ENCODE measurements at regions not wholly inside any gene's neighbourhood (a gene's known extent, or its start where the extent isn't known, plus 50 kb on each side); places are given as distances from the start of the nearest gene placed in this dataset.
A peak's percentile ranks its signal among the peaks of the same experiment; 100 is the strongest.

- DNase-seq = no peak
Measured at GRCh38 chr5:167155387-167156005, 1135.9 kb upstream of the WWC1 start.

DNA sequence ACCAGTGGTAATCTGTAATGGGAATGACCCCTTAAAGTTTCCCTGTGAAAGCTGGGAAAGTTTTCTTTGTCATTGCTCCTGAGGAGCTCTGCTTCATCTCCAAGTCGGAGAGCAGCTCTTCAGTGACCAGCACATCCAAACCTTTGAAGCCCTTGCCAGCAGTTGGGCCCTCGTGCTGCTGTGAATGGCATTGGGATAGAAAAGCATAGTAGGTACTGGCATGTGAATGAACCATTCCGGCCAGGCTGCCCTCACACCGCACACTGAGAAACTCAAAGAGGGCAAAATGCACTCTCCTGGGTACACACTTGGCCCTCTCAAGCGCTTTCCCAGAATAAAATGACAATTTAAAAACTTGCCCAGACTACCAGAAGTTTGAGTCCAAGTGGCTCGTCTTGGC is 1135.0 kb upstream of the WWC1 start:
- DNase-seq = no peak

GRCh38 chr5:167158588-167158987 is 1132.9 kb upstream of the WWC1 start:
- no peak for DNase-seq

GRCh38 chr5:167160388-167160787 is 1131.1 kb upstream of the WWC1 start:
- DNase-seq = no peak

GRCh38 chr5:167166696-167167095 is 1124.7 kb upstream of the WWC1 start:
- DNase-seq = peak; percentile 7

GRCh38 chr5:167167191-167167795 is 1124.2 kb upstream of the WWC1 start:
- peak; percentile 62 for DNase-seq

- DNase-seq = no peak
Measured at GRCh38 chr5:167168971-167169370, 1122.5 kb upstream of the WWC1 start.

- no peak for DNase-seq
Measured at GRCh38 chr5:167171056-167171455, 1120.4 kb upstream of the WWC1 start.

- no peak for DNase-seq
Measured at GRCh38 chr5:167177736-167178135, 1113.7 kb upstream of the WWC1 start.

GRCh38 chr5:167180906-167181305 is 1110.5 kb upstream of the WWC1 start:
- no peak for DNase-seq

GRCh38 chr5:167205881-167206280 is 1085.6 kb upstream of the WWC1 start:
- DNase-seq = no peak

DNA sequence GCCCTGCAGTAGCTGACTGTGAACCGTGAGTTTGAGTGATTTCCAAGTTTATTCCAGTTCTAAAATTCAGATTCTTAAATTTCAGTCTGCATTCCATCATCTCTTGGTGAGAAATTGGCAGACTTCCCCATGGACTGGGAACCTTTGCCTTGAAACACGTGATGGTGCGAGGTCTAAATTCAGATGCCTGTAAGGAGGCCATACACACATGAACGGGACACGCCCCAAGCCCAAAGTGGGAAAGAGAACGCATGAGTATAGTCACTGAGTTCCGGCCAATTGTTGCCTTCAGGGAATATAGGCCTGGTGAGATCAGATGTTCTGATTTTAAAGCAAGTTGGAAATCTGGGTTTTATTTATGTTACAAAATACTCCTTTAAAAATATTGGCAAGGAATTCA is 1084.4 kb upstream of the WWC1 start:
- DNase-seq = peak; percentile 95

DNA sequence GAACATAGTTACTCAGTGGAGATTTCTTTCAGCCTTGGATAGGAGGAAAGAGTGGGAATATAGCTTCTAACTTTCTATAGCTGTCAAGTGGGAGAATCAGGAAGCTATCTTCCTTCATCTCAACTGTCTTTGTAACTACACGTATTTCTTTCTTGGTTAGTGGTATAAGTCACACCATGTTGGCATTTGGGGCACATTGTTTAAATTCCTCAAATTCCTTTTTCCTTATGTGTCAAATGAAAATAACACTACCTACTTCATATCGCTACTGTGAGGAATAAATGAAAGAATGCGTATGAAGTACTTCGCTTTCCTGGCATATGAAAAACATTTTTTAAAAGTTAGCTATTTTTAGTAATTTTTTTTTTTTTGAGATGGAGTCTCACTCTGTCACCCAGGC is 1082.5 kb upstream of the WWC1 start:
- peak; percentile 64 for DNase-seq

- no peak for DNase-seq
Measured at GRCh38 chr5:167217097-167217743, 1074.2 kb upstream of the WWC1 start.

- DNase-seq = no peak
Measured at GRCh38 chr5:167219298-167219697, 1072.1 kb upstream of the WWC1 start.

- DNase-seq = no peak
Measured at GRCh38 chr5:167226386-167226785, 1065.1 kb upstream of the WWC1 start.

DNA sequence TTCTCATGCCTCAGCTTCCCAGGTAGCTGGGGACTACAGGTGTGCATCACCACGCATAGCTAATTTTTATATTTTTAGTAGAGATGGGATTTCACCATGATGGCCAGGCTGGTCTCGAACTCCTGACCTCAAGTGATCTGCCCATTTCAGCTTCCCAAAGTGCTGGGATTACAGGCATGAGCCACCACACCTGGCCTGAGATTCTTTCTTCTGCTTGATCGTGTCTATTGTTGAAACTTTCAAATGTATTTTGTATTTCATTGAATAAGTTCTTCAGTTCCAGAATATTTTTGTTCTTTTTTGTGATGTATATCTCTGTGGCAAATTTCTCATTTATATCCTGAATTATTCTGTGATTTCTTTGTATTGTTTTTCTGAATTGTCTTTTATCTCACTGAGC is 1063.3 kb upstream of the WWC1 start:
- DNase-seq = no peak

DNA sequence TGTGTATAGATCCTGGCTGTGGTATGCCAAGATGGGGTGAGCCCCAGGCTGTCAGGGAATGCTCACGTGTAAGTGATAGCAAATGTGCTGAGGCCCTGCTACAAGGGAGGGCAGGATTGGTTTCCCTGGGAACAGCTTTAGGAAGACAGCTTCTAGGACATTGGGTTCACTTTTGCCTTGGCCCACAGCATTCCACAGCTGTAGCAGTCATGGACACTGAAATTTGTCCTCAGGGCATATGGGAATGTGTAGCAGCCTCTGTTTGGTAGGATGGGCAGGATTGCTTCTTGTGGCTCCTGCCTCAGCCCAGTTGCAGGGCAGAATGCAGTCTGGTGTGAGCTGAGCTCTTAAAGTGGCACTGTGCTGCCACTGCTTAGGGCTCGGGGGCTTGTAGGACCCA is 1061.7 kb upstream of the WWC1 start:
- DNase-seq = no peak

- DNase-seq = no peak
Measured at GRCh38 chr5:167230414-167230813, 1061.0 kb upstream of the WWC1 start.

GRCh38 chr5:167232675-167233311 is 1058.7 kb upstream of the WWC1 start:
- peak; percentile 36 for DNase-seq

DNA sequence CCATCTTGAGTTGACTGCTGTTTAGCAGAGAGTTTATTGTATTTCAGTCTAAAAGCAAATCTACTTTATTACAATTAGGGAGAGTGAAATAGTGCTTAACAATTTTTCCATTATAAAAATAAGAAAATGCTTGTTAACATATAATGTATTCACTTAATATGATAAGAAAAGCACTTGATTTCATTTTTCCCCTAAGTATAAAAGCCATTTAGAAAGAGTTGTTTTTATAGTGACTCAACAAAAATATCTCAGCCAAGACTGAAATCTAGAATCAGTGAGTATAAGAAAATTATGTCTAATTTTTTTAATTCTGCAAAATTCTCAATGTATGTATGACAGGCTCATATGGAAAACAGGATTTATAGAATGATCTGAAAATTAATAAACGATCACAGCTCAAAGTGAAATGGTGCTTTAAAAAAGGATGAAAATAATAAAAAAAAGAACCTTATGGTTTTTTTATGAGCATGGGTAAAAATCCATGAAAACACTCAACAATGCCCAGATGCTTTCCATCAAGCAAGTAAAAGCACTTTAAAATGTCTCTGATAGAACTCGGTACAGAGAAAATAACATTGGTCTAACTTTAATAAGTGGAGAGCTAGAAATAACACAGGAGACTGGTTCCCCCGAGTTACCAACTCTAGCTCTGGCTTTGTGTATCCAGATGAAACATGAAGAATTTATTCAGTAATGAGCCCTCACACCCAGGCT is 1057.8 kb upstream of the WWC1 start:
- DNase-seq = no peak

DNA sequence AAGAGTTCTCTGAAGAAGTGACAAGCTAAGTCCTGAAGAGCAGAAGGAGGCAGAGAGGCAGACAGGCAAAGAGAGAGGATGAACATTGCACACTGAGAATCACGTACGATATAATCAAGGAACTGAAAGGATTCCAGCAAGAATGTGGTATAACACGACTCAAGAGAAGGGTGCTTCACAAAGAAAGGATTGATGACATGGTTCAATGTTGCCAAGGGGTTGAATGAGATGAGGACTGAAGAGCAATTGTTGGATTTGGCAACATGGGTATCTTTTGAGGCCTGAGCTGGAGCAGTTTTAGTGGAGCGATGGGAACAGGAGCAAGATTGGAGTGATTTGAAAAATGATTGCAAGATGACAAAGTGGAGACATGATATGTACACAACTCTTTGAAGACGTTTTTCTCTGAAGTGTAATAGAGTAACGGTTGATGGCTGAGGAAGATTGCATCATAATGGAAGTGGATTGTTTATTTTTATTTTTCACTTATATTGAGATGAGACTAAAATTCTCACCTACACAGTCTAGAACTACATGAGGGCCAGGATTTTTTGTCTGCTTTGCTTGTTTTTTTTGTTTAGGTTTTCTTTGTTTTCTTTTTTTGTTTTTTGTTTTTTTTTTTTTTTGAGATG is 1049.9 kb upstream of the WWC1 start:
- DNase-seq = no peak

- DNase-seq = no peak
Measured at GRCh38 chr5:167242701-167243100, 1048.7 kb upstream of the WWC1 start.
